RWPE2 (cell line): ENCODE measurements at regions not wholly inside any gene's neighbourhood (a gene's known extent, or its start where the extent isn't known, plus 50 kb on each side); places are given as distances from the start of the nearest gene placed in this dataset.

Source experiments
- ATAC-seq: fragments of 200-7000 bp; cut with Tn5 transposase; 3 replicates; pipeline ENCODE4 v1.9.1; 2021; ENCODE audit warnings: low read depth
- DNase-seq: peaks from one replicate; pipeline ENCODE4 v3.0.0-alpha.2; 2020; ENCODE audit warnings: low spot score
- H3K27ac ChIP-seq: fragments of 450-650 bp; 2 replicates; pipeline ENCODE4 v1.5.1; 2017; ENCODE audit warnings: mild to moderate bottlenecking; ENCODE audit not compliant: poor library complexity, severe bottlenecking
- H3K27me3 ChIP-seq: fragments of 250-450 bp; sonication (Bioruptor Pico); 2 replicates; pipeline ENCODE4 v1.5.1; 2021; ENCODE audit warnings: mild to moderate bottlenecking, moderate library complexity; ENCODE audit not compliant: insufficient read depth, poor library complexity, severe bottlenecking
- H3K36me3 ChIP-seq: fragments of 250-450 bp; sonication (Bioruptor Pico); 2 replicates; pipeline ENCODE4 v1.5.1; 2020; ENCODE audit warnings: low read depth, mild to moderate bottlenecking, moderate library complexity
- H3K4me1 ChIP-seq: fragments of 250-450 bp; sonication (Bioruptor Pico); 2 replicates; pipeline ENCODE4 v1.5.1; 2021; ENCODE audit warnings: mild to moderate bottlenecking, moderate library complexity; ENCODE audit not compliant: insufficient read depth, poor library complexity, severe bottlenecking
- H3K4me3 ChIP-seq: fragments of 250-450 bp; sonication (Bioruptor Pico); 2 replicates; pipeline ENCODE4 v1.5.1; 2021; ENCODE audit warnings: mild to moderate bottlenecking, moderate library complexity; ENCODE audit not compliant: severe bottlenecking
- H3K9me3 ChIP-seq: fragments of 250-450 bp; sonication (Bioruptor Pico); 2 replicates; pipeline ENCODE4 v1.5.1; 2021; ENCODE audit warnings: mild to moderate bottlenecking, moderate library complexity; ENCODE audit not compliant: severe bottlenecking
- CTCF ChIP-seq: fragments of 450-650 bp; IDR thresholded peaks from one replicate; pipeline ENCODE4 v1.5.1; 2017; ENCODE audit warnings: mild to moderate bottlenecking, moderate library complexity; ENCODE audit not compliant: poor library complexity, severe bottlenecking

- ATAC-seq (no peak), DNase-seq (no peak)
- TF ChIP-seq CTCF = no peak
- Histone ChIP-seq H3K27ac (no peak overlapping the region), H3K27me3 (no peaks in the 10 kb centered on the region), H3K4me3 (no peak overlapping the region), H3K4me1 (peaks cover 14% of the 10 kb centered on the region), H3K9me3 (no peaks in the 10 kb centered on the region), H3K36me3 (no peaks in the 10 kb centered on the region)
Observed at GRCh38 chr2:109707281-109708147, 86.6 kb upstream of the RGPD5 start.

- no peak for ATAC-seq
Observed at GRCh38 chr2:109710505-109711229, 83.4 kb upstream of the RGPD5 start.

GRCh38 chr2:109711230-109712122 is 82.6 kb upstream of the RGPD5 start:
- no peak for TF ChIP-seq CTCF
- Histone ChIP-seq H3K36me3 (no peaks in the 10 kb centered on the region), H3K9me3 (no peaks in the 10 kb centered on the region), H3K4me1 (peaks cover 4% of the 10 kb centered on the region), H3K27me3 (no peaks in the 10 kb centered on the region), H3K27ac (no peak overlapping the region), H3K4me3 (no peak overlapping the region)
- DNase-seq (no peak), ATAC-seq (no peak)

More at GRCh38 chr2:109710505-109711229, 83.4 kb upstream of the RGPD5 start:
- Histone ChIP-seq H3K36me3 (no peaks in the 10 kb centered on the region), H3K9me3 (no peaks in the 10 kb centered on the region), H3K4me3 (no peak overlapping the region), H3K27me3 (no peaks in the 10 kb centered on the region), H3K4me1 (peaks cover 2% of the 10 kb centered on the region), H3K27ac (no peak overlapping the region)
- DNase-seq = no peak
- no peak for TF ChIP-seq CTCF

- TF ChIP-seq CTCF = no peak
- Histone ChIP-seq H3K36me3 (no peaks in the 10 kb centered on the region), H3K9me3 (no peaks in the 10 kb centered on the region), H3K4me1 (peaks cover 4% of the 10 kb centered on the region), H3K4me3 (no peak overlapping the region), H3K27me3 (no peaks in the 10 kb centered on the region), H3K27ac (no peak overlapping the region)
- ATAC-seq (no peak), DNase-seq (no peak)
Observed at GRCh38 chr2:109712123-109712449, 82.0 kb upstream of the RGPD5 start.
